OCI-LY7 (cell line): ENCODE measurements at regions not wholly inside any gene's neighbourhood (a gene's known extent, or its start where the extent isn't known, plus 50 kb on each side); places are given as distances from the start of the nearest gene placed in this dataset.

ENCODE experiments used
- BruUV-seq: library from RNA; stranded (reverse); fragments of 400-500 nt; replicated peaks from 2 replicates; lab custom pipeline; 2021; lab: Mats Ljungman, UMichigan
- CTCF ChIA-PET: fragments of 300-600 bp; sonication (Branson Sonifier 250); formaldehyde crosslinking; loops from one replicate; lab custom pipeline; 2022; ENCODE audit warnings: antibody characterized with exemption; ENCODE audit not compliant: unreplicated experiment; lab: Charles Lee
- POLR2A ChIA-PET: fragments of 300-600 bp; sonication (Branson Sonifier 250); formaldehyde crosslinking; loops from one replicate; lab custom pipeline; 2022; ENCODE audit warnings: antibody characterized with exemption; lab: Charles Lee
- DNase-seq: peaks from one replicate; pipeline ENCODE4 v3.0.0-alpha.2; 2015; ENCODE audit warnings: low spot score
- H2AFZ ChIP-seq: fragments of 200-600 bp; sonication (generic), shearing (Covaris generic); 2 replicates; pipeline ENCODE4 v1.6.1; 2014; ENCODE audit warnings: mild to moderate bottlenecking, antibody characterized with exemption, low read length, moderate library complexity
- H3K27ac ChIP-seq: fragments of 200-600 bp; sonication (generic); 2 replicates; pipeline ENCODE4 v1.5.1; 2014; ENCODE audit warnings: mixed run types, low read depth, mild to moderate bottlenecking, moderate library complexity, low read length, inconsistent platforms; ENCODE audit not compliant: poor library complexity, severe bottlenecking
- H3K36me3 ChIP-seq: fragments of 200-600 bp; sonication (generic); 2 replicates; pipeline ENCODE4 v1.6.1; 2014; ENCODE audit warnings: mild to moderate bottlenecking, antibody characterized with exemption, low read length, moderate library complexity, mixed read lengths; ENCODE audit not compliant: insufficient read depth
- H3K4me1 ChIP-seq: fragments of 200-600 bp; sonication (generic); 2 replicates; pipeline ENCODE4 v1.5.1; 2014; ENCODE audit warnings: mild to moderate bottlenecking, low read length; ENCODE audit not compliant: insufficient read depth, poor library complexity, severe bottlenecking
- H3K4me2 ChIP-seq: fragments of 200-600 bp; sonication (generic); 2 replicates; pipeline ENCODE4 v1.6.1; 2014; ENCODE audit warnings: mild to moderate bottlenecking, low read length
- H3K4me3 ChIP-seq: fragments of 200-600 bp; sonication (generic); 2 replicates; pipeline ENCODE4 v1.5.1; 2014; ENCODE audit warnings: mild to moderate bottlenecking, low read depth, low read length; ENCODE audit not compliant: poor library complexity, severe bottlenecking
- H3K79me2 ChIP-seq: fragments of 200-600 bp; sonication (generic); 2 replicates; pipeline ENCODE4 v1.6.1; 2016; ENCODE audit warnings: low read depth, mild to moderate bottlenecking, low read length, moderate library complexity, mixed read lengths; ENCODE audit not compliant: insufficient read depth
- H3K9me2 ChIP-seq: fragments of 200-600 bp; sonication (generic); 2 replicates; pipeline ENCODE4 v1.6.1; 2016; ENCODE audit warnings: mild to moderate bottlenecking, low read length, mixed read lengths; ENCODE audit not compliant: insufficient read depth
- H3K9me3 ChIP-seq: fragments of 200-600 bp; sonication (generic); 2 replicates; pipeline ENCODE4 v1.6.1; 2014; ENCODE audit warnings: mild to moderate bottlenecking, mixed run types, low read length, mixed read lengths
- H4K20me1 ChIP-seq: fragments of 200-600 bp; sonication (generic); 2 replicates; pipeline ENCODE4 v1.6.1; 2014; ENCODE audit warnings: mild to moderate bottlenecking, antibody characterized with exemption, low read length, moderate library complexity, mixed read lengths; ENCODE audit not compliant: insufficient read depth
- CTCF ChIP-seq: fragments of 200-600 bp; sonication (generic); conservative IDR thresholded peaks from 2 replicates; pipeline ENCODE4 v1.5.1; 2014; ENCODE audit warnings: mild to moderate bottlenecking, antibody characterized with exemption, low read length, moderate library complexity, mixed read lengths
- EZH2phosphoT487 ChIP-seq: fragments of 200-600 bp; sonication (generic); IDR thresholded peaks from 2 replicates; pipeline ENCODE4 v1.6.1; 2018; ENCODE audit warnings: low read depth, borderline replicate concordance, mild to moderate bottlenecking, mixed run types, antibody characterized with exemption, low read length, moderate library complexity, mixed read lengths
- intact Hi-C: fragments of 100-400 bp; cut with micrococcal nuclease; formaldehyde crosslinking; loops from one replicate; pipeline ENCODE4 v1.10.0; 2022; ENCODE audit not compliant: unreplicated experiment

DNA sequence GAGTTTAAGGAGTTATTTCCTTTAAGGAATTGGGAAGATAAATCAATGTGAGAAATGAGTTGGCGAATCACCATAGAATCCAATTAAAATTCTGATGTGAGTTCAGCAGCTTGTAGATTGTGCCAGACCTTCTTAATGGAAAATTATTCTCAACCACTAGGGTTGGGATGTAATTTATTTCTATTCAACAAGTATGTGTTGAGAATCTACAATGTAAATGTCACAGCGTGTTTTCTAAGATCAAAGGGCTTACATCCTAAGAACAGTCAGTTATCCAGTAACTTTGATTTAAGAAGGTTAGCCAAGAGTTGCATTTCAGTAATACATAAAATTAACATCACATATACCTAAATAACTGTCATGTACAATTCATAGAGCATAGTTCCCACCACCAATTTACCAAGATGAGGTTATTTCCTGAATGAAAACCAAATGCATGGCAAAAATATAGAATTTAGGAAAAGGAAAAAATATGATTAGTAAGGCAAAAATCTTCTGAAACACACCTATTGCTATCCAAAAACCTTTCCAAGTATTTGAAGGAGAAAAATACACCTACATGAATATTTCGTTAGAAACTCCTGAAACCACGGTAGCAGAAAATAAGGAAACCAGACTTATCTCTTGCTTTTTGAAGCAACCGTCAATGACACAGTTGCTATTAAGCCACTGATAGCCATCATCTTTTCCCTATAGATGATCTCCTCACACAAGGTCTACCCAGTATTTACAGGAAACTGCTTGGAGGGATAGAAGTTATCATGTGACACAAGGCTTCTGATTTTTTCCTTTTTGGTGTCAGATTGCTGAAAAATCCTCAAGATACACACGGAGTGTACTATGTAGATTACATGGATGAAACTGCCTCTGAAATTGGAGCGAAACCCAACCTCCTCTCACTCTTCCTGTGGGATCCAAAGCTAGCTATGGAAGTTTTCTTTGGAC, 259.4 kb upstream of the POGK start:
- TF ChIP-seq CTCF (no peak), EZH2phosphoT487 (no peak)
- no peaks in the 10 kb centered on the region for H4K20me1 ChIP-seq
- CTCF ChIA-PET: no interaction called here
- H3K4me2 ChIP-seq: no peak overlapping the region
- H3K9me2 ChIP-seq: no peaks in the 10 kb centered on the region
- no peak overlapping the region for H3K4me3 ChIP-seq
- no peak overlapping the region for H2AFZ ChIP-seq
- no peak for DNase-seq
- H3K79me2 ChIP-seq: no peaks in the 10 kb centered on the region
- H3K27ac ChIP-seq: no peak overlapping the region
- H3K36me3 ChIP-seq: no peaks in the 10 kb centered on the region
- BruUV-seq: no TSS peak
- intact Hi-C loops: no loop called here
- no peaks in the 10 kb centered on the region for H3K4me1 ChIP-seq
- POLR2A ChIA-PET: no interaction called here
- H3K9me3 ChIP-seq: no peaks in the 10 kb centered on the region

DNA sequence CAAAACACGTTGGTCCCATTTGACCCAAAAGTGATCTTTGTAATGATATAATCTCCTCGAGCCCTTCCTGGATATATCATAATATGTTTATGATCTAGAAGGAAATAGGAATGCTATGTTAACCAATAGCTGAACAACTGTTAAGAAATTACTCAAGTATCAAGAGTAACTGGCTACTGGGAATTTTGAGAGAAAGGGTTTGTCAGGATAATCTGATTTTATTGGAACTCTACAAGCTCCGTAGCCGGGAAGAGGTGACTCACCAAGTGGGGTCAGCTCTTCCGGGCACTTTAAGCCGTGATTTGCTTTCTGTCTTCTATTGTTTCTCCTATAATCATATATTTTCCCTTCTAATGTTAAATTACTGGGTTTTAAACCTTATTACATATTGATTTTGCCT, 250.5 kb upstream of the POGK start:
- ChIA-PET POLR2A (no interaction called here), CTCF (interaction anchor here (0.5 kb wide), 1 partner anchor 471 kb away, joined by 3 read pairs; no protein-coding TSS in a partner anchor)
- no peak overlapping the region for H3K4me3 ChIP-seq
- DNase-seq: no peak
- no peak overlapping the region for H3K27ac ChIP-seq
- no peaks in the 10 kb centered on the region for H3K36me3 ChIP-seq
- H3K4me2 ChIP-seq: no peak overlapping the region
- no peaks in the 10 kb centered on the region for H3K79me2 ChIP-seq
- H2AFZ ChIP-seq: no peak overlapping the region
- H4K20me1 ChIP-seq: no peaks in the 10 kb centered on the region
- no peaks in the 10 kb centered on the region for H3K9me3 ChIP-seq
- no peaks in the 10 kb centered on the region for H3K9me2 ChIP-seq
- TF ChIP-seq CTCF: no peak
- TF ChIP-seq EZH2phosphoT487: no peak
- no peaks in the 10 kb centered on the region for H3K4me1 ChIP-seq
- intact Hi-C loops: no loop called here
- BruUV-seq: no TSS peak

DNA sequence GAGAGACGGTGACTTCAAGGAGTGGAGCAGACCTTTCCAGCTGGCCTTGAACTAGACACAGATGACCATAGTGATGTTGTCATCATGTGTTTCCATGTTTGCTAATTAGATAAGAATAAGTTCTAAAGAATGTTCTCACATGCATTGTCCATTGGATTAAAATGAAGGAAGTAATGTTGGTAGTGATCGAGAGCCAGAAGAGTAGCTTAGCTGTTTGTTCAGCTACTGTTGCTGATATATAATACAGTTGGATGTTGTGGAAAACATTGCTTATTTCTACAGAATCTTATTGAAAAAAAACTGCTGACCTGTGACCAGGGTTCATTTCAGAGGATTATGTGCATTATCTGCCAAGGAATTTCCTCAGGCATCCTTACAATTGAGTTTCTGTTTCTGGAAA, 249.1 kb upstream of the POGK start:
- H4K20me1 ChIP-seq: no peaks in the 10 kb centered on the region
- H3K4me2 ChIP-seq: no peak overlapping the region
- DNase-seq: no peak
- H3K79me2 ChIP-seq: no peaks in the 10 kb centered on the region
- ChIA-PET POLR2A (interaction anchor here (0.6 to 0.7 kb wide), 2 partner anchors 51 to 83 kb away, joined by 3 to 4 read pairs; no protein-coding TSS in a partner anchor), CTCF (no interaction called here)
- no peaks in the 10 kb centered on the region for H3K9me3 ChIP-seq
- H3K4me3 ChIP-seq: no peak overlapping the region
- no TSS peak for BruUV-seq
- H3K9me2 ChIP-seq: no peaks in the 10 kb centered on the region
- no peak overlapping the region for H3K27ac ChIP-seq
- no peak overlapping the region for H2AFZ ChIP-seq
- intact Hi-C loops: no loop called here
- TF ChIP-seq CTCF: no peak
- TF ChIP-seq EZH2phosphoT487: no peak
- no peaks in the 10 kb centered on the region for H3K36me3 ChIP-seq
- H3K4me1 ChIP-seq: no peaks in the 10 kb centered on the region
